Activated CD4-positive, alpha-beta memory T cell treated with anti-CD3 and anti-CD28 coated beads for 36 hours (primary cell): ENCODE measurements at regions not wholly inside any gene's neighbourhood (a gene's known extent, or its start where the extent isn't known, plus 50 kb on each side); places are given as distances from the start of the nearest gene placed in this dataset.
"Not testable (repeated sequence)": the region's sequence is repeated elsewhere in the genome, so short reads cannot be mapped to it uniquely, and the experiment has no call there.

Experiments used
- CTCF ChIA-PET: fragments of 350-600 bp; sonication (Branson Sonifier 250); formaldehyde crosslinking; loops from one replicate; lab custom pipeline; 2021; ENCODE audit warnings: antibody characterized with exemption, inconsistent platforms; lab: Charles Lee
- POLR2A ChIA-PET: fragments of 350-600 bp; sonication (Branson Sonifier 250); formaldehyde crosslinking; loops from one replicate; lab custom pipeline; 2021; ENCODE audit warnings: antibody characterized with exemption; lab: Charles Lee
- DNase-seq: peaks from one replicate; pipeline ENCODE4 v3.0.0-alpha.2; 2020
- H3K27ac Mint-ChIP-seq: one replicate; pipeline ENCODE4 v1.8.0; 2021; ENCODE audit warnings: mixed read lengths
- H3K27me3 Mint-ChIP-seq: one replicate; pipeline ENCODE4 v1.8.0; 2021; ENCODE audit warnings: mixed read lengths
- H3K36me3 Mint-ChIP-seq: one replicate; pipeline ENCODE4 v1.8.0; 2021; ENCODE audit warnings: mixed read lengths
- H3K4me1 Mint-ChIP-seq: one replicate; pipeline ENCODE4 v1.8.0; 2021; ENCODE audit warnings: low read depth, mixed read lengths
- H3K4me3 Mint-ChIP-seq: one replicate; pipeline ENCODE4 v1.8.0; 2021; ENCODE audit warnings: mild to moderate bottlenecking, mixed read lengths
- H3K9me3 Mint-ChIP-seq: one replicate; pipeline ENCODE4 v1.8.0; 2021; ENCODE audit warnings: mixed read lengths
- intact Hi-C: fragments of 100-400 bp; cut with micrococcal nuclease; formaldehyde crosslinking; loops from one replicate; pipeline ENCODE4 v1.15.1; 2023

GRCh38 chr5:68028131-68028727 is 187.3 kb upstream of the PIK3R1 start:
- intact Hi-C loops, result no loop called here
- ChIA-PET POLR2A (no interaction called here), CTCF (interaction anchor here (0.6 kb wide), 1 partner anchor 821 kb away, joined by 3 read pairs; no protein-coding TSS in a partner anchor)
- H3K27ac Mint-ChIP-seq, result no peak overlapping the region
- no peaks in the 10 kb centered on the region for H3K36me3 Mint-ChIP-seq
- H3K9me3 Mint-ChIP-seq, result no peaks in the 10 kb centered on the region
- peaks cover 4% of the 10 kb centered on the region for H3K27me3 Mint-ChIP-seq
- no peak overlapping the region for H3K4me3 Mint-ChIP-seq
- no peaks in the 10 kb centered on the region for H3K4me1 Mint-ChIP-seq
- no peak for DNase-seq

- no peaks in the 10 kb centered on the region for H3K36me3 Mint-ChIP-seq
- H3K27ac Mint-ChIP-seq, result no peak overlapping the region
- H3K4me1 Mint-ChIP-seq, result no peaks in the 10 kb centered on the region
- no peak overlapping the region for H3K4me3 Mint-ChIP-seq
- DNase-seq, result no peak
- ChIA-PET POLR2A (no interaction called here), CTCF (interaction anchor here (0.6 kb wide), 1 partner anchor 820 kb away, joined by 3 read pairs; no protein-coding TSS in a partner anchor)
- intact Hi-C loops, result no loop called here
- peaks cover 4% of the 10 kb centered on the region for H3K27me3 Mint-ChIP-seq
- no peaks in the 10 kb centered on the region for H3K9me3 Mint-ChIP-seq
Measured at GRCh38 chr5:68027519-68027918, 188.0 kb upstream of the PIK3R1 start.

DNA sequence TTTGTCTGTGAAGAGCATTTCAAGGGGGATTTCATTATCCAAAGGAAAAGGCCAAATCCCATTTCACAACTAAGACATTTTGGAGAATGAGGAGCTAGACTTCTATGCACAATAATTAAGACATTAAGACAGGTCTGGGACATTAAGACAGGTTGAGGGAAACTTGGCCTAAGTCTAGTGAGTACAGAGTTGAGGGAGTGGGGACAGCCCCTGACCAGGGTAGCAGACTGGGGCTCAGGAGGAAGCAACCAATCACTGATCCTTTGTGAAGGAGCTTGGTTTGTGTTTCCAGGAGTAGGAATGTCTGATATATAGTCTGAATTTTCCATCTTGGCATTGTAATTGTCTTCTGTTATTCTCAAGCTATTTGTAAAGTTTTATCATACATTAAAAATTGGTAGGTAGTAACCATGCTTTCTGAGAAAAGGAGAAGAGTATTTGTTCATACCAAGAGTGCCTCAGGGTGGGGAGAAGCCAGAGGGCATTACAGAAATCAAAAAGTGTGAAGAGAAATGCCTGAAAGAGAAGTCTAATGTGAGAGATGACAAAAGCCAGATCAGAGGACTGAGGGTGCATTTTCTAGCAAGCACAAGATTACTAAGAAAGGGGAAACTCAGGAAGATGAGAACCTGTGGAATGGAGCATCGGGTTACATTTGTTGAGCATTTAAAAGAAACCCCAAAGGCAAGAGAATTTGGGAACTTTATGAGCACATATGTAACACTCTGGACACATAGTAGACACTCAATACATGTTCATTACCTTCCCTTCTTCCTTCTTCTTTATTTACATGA is 189.3 kb upstream of the PIK3R1 start:
- DNase-seq, result no peak
- no peaks in the 10 kb centered on the region for H3K4me1 Mint-ChIP-seq
- H3K27me3 Mint-ChIP-seq, result peaks cover 4% of the 10 kb centered on the region
- H3K9me3 Mint-ChIP-seq, result no peaks in the 10 kb centered on the region
- CTCF ChIA-PET, result no interaction called here
- intact Hi-C loops, result no loop called here
- H3K4me3 Mint-ChIP-seq, result no peak overlapping the region
- no peaks in the 10 kb centered on the region for H3K36me3 Mint-ChIP-seq
- POLR2A ChIA-PET, result no interaction called here
- no peak overlapping the region for H3K27ac Mint-ChIP-seq

DNA sequence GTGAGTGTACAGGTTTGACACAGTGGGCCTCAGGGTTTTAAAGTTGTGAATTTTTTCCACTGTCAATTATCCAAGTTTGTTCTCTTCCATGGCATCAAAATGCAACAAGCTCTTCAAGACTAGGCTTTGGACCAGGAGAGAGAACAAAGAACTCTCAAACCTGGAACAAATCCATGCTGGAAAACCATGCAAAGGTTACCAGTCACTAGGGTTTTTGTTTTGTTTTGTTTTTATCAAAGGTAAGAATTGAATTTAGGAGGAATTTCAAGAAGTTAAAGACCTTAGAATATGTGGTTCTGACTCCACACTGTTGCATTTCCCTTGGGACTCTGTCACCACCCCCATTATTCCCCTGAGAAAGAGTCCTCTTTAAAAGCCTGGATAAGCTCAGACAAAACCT is 191.1 kb upstream of the PIK3R1 start:
- H3K27me3 Mint-ChIP-seq, result peaks cover 2% of the 10 kb centered on the region
- no peak overlapping the region for H3K27ac Mint-ChIP-seq
- no peaks in the 10 kb centered on the region for H3K36me3 Mint-ChIP-seq
- ChIA-PET POLR2A (no interaction called here), CTCF (no interaction called here)
- H3K9me3 Mint-ChIP-seq, result no peaks in the 10 kb centered on the region
- no peaks in the 10 kb centered on the region for H3K4me1 Mint-ChIP-seq
- H3K4me3 Mint-ChIP-seq, result no peak overlapping the region
- DNase-seq, result no peak
- intact Hi-C loops, result no loop called here

- H3K36me3 Mint-ChIP-seq, result no peaks in the 10 kb centered on the region
- no peak overlapping the region for H3K4me3 Mint-ChIP-seq
- POLR2A ChIA-PET, result interaction anchor here (0.6 kb wide), 1 partner anchor 985 kb away, joined by 3 read pairs; no protein-coding TSS in a partner anchor
Measured at GRCh38 chr5:68021916-68022315, 193.6 kb upstream of the PIK3R1 start.

GRCh38 chr5:68021227-68021626 is 194.3 kb upstream of the PIK3R1 start:
- Mint-ChIP-seq H3K4me1 (no peaks in the 10 kb centered on the region), H3K4me3 (no peak overlapping the region)
- POLR2A ChIA-PET, result no interaction called here

More at GRCh38 chr5:68021916-68022315, 193.6 kb upstream of the PIK3R1 start:
- intact Hi-C loops, result no loop called here
- H3K4me1 Mint-ChIP-seq, result no peaks in the 10 kb centered on the region
- no peaks in the 10 kb centered on the region for H3K27me3 Mint-ChIP-seq
- CTCF ChIA-PET, result no interaction called here
- no peak for DNase-seq
- H3K9me3 Mint-ChIP-seq, result no peaks in the 10 kb centered on the region
- H3K27ac Mint-ChIP-seq, result no peak overlapping the region

DNA sequence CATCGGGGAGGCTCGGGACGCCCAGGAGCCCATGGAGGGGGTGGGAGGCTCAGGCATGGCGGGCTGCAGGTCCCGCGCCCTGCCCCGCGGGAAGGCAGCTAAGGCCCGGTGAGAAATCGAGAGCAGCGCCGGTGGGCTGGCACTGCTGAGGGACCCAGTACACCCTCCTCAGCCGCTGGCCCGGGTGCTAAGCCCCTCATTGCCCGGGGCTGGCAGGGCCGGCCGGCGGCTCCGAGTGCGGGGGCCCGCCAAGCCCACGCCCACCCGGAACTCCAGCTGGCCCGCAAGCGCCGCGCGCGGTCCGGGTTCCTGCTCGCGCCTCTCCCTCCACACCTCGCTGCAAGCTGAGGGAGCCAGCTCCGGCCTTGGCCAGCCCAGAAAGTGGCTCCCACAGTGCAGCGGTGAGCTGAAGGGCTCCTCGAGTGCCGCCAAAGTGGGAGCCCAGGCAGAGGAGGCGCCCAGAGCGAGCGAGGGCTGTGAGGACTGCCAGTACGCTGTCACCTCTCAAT is 195.0 kb upstream of the PIK3R1 start:
- DNase-seq, H3K27me3 Mint-ChIP-seq, intact Hi-C loops, POLR2A ChIA-PET, H3K4me1 Mint-ChIP-seq, H3K9me3 Mint-ChIP-seq, H3K36me3 Mint-ChIP-seq, H3K4me3 Mint-ChIP-seq, H3K27ac Mint-ChIP-seq: not testable (repeated sequence)
- CTCF ChIA-PET, result interaction anchor here (0.6 kb wide), 1 partner anchor 178 kb away, joined by 3 read pairs; no protein-coding TSS in a partner anchor

More at GRCh38 chr5:68021227-68021626, 194.3 kb upstream of the PIK3R1 start:
- H3K36me3 Mint-ChIP-seq, result no peaks in the 10 kb centered on the region
- CTCF ChIA-PET, result interaction anchor here (0.6 kb wide), 1 partner anchor 177 kb away, joined by 3 read pairs; no protein-coding TSS in a partner anchor
- intact Hi-C loops, result no loop called here
- H3K9me3 Mint-ChIP-seq, result no peaks in the 10 kb centered on the region
- H3K27ac Mint-ChIP-seq, result no peak overlapping the region
- no peaks in the 10 kb centered on the region for H3K27me3 Mint-ChIP-seq
- DNase-seq, result no peak

GRCh38 chr5:68015381-68016302 is 199.9 kb upstream of the PIK3R1 start:
- ChIA-PET CTCF (no interaction called here), POLR2A (no interaction called here)
- intact Hi-C loops, result no loop called here
- Mint-ChIP-seq H3K9me3 (no peaks in the 10 kb centered on the region), H3K4me1 (no peaks in the 10 kb centered on the region), H3K4me3 (no peak overlapping the region), H3K27me3 (peaks cover 4% of the 10 kb centered on the region), H3K27ac (no peak overlapping the region), H3K36me3 (no peaks in the 10 kb centered on the region)
- no peak for DNase-seq

DNA sequence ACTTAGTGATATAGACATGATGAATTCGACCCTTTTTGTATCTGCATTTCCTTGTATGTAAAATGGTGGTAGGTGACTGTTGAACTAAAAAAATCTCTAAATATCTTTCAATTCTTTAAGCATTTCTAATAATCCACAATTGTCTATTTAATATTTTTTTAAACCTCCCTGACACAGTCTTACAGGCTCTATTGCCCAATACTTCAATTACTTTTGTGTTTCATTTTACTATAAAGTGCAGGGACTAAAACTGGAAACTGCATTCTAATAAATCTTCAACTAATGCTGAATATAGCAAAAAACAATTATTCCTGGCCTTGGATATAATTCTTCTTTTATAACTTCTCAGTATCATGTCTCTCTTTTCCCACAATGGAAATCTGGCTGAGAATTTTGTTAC is 202.7 kb upstream of the PIK3R1 start:
- POLR2A ChIA-PET, result no interaction called here
- CTCF ChIA-PET, result no interaction called here
- Mint-ChIP-seq H3K27ac (no peak overlapping the region), H3K4me3 (no peak overlapping the region), H3K36me3 (no peaks in the 10 kb centered on the region), H3K9me3 (no peaks in the 10 kb centered on the region), H3K4me1 (no peaks in the 10 kb centered on the region), H3K27me3 (peaks cover 4% of the 10 kb centered on the region)
- no peak for DNase-seq
- intact Hi-C loops, result no loop called here

- H3K27ac Mint-ChIP-seq, result no peak overlapping the region
- peaks cover 4% of the 10 kb centered on the region for H3K27me3 Mint-ChIP-seq
- intact Hi-C loops, result no loop called here
- no peaks in the 10 kb centered on the region for H3K9me3 Mint-ChIP-seq
- DNase-seq, result no peak
- no peaks in the 10 kb centered on the region for H3K4me1 Mint-ChIP-seq
- POLR2A ChIA-PET, result no interaction called here
- H3K36me3 Mint-ChIP-seq, result no peaks in the 10 kb centered on the region
- CTCF ChIA-PET, result no interaction called here
- no peak overlapping the region for H3K4me3 Mint-ChIP-seq
Measured at GRCh38 chr5:68012429-68012828, 203.1 kb upstream of the PIK3R1 start.

DNA sequence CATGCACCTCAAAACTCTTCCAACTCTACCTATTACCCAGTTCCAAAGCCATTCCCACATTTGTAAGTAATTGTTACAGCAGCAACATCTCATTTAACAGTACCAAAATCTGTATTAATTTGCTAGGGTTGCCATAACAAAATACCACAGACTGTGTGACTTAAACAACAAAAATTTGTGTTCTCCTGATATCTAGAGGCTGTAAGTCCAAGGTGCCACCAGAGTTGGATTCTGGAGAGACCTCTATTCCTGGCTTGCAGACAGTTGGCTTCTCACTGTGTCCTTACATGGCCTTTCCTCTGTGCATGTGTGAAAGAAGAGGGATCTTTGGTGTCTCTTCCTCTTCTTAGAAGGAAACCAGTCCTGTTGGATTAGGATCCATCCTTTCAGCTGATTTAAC is 203.8 kb upstream of the PIK3R1 start:
- no peaks in the 10 kb centered on the region for H3K4me1 Mint-ChIP-seq
- no peaks in the 10 kb centered on the region for H3K9me3 Mint-ChIP-seq
- no peaks in the 10 kb centered on the region for H3K36me3 Mint-ChIP-seq
- POLR2A ChIA-PET, result no interaction called here
- H3K27me3 Mint-ChIP-seq, result peaks cover 4% of the 10 kb centered on the region
- CTCF ChIA-PET, result no interaction called here
- no peak for DNase-seq
- intact Hi-C loops, result no loop called here
- no peak overlapping the region for H3K4me3 Mint-ChIP-seq
- no peak overlapping the region for H3K27ac Mint-ChIP-seq

DNA sequence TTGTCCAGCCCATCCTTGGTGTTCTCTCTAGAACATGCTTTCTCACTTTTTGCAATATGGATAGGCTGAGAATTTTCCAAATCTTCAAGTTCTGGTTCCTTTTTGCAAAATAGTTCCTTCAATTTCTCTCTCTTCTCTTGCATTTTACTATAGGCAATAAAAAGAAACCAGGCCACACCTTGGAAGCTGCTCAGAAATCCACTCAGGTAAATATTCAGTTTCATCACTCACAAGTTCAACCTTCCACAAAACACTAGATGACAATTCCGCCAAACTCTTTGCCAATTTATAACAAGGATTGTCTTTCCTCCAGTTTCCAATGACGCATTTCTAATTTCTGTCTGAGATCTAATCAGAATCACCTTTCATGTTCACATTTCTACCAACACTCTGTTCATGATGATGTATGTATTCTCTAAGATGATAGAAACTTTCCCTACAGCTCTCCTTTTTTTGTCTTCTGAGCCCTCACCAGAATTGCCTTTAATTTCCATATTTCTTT is 204.2 kb upstream of the PIK3R1 start:
- POLR2A ChIA-PET, result no interaction called here
- CTCF ChIA-PET, result no interaction called here
- no peak overlapping the region for H3K27ac Mint-ChIP-seq
- H3K27me3 Mint-ChIP-seq, result peaks cover 4% of the 10 kb centered on the region
- H3K4me1 Mint-ChIP-seq, result no peaks in the 10 kb centered on the region
- DNase-seq, result no peak
- no peak overlapping the region for H3K4me3 Mint-ChIP-seq
- no peaks in the 10 kb centered on the region for H3K36me3 Mint-ChIP-seq
- intact Hi-C loops, result no loop called here
- no peaks in the 10 kb centered on the region for H3K9me3 Mint-ChIP-seq
